NT2/D1 (cell line): ENCODE measurements at regions not wholly inside any gene's neighbourhood (a gene's known extent, or its start where the extent isn't known, plus 50 kb on each side); places are given as distances from the start of the nearest gene placed in this dataset.

Experiments used
- SUZ12 ChIP-seq: IDR thresholded peaks from 2 replicates; pipeline ENCODE4 v1.6.1; 2011; ENCODE audit not compliant: insufficient read length, insufficient read depth; ENCODE audit errors: extremely low read depth
- YY1 ChIP-seq: IDR thresholded peaks from 2 replicates; pipeline ENCODE4 v1.6.1; 2011; ENCODE audit not compliant: insufficient read length, insufficient read depth
- ZNF274 ChIP-seq: IDR thresholded peaks from 2 replicates; pipeline ENCODE4 v1.6.1; 2011; ENCODE audit warnings: mild to moderate bottlenecking, low read depth, low read length

GRCh38 chr1:209409780-209410179, 173.7 kb upstream of the CAMK1G start:
- TF ChIP-seq YY1 (no peak), ZNF274 (no peak), SUZ12 (no peak)
